GM10248 (cell line): ENCODE measurements at regions not wholly inside any gene's neighbourhood (a gene's known extent, or its start where the extent isn't known, plus 50 kb on each side); places are given as distances from the start of the nearest gene placed in this dataset.

Experiments used
- CTCF ChIA-PET: fragments of 300-600 bp; sonication (Branson Sonifier 250); formaldehyde crosslinking; extraction: SDS; loops from one replicate; lab custom pipeline; 2021; ENCODE audit warnings: antibody characterized with exemption; lab: Yijun Ruan, JAX
- POLR2A ChIA-PET: fragments of 350-650 bp; sonication (Branson Sonifier 250); formaldehyde crosslinking; extraction: SDS; loops from one replicate; lab custom pipeline; 2020; ENCODE audit warnings: antibody characterized with exemption; lab: Yijun Ruan, JAX
- DNase-seq: peaks from one replicate; pipeline ENCODE4 v3.0.0; 2012; ENCODE audit errors: extremely low spot score
- TF ChIP-seq, protein P1 (sequence below): IDR thresholded peaks from 2 replicates; pipeline ENCODE4 v1.5.1; 2012; ENCODE audit warnings: mild to moderate bottlenecking, low read depth; ENCODE audit errors: extremely low read depth, missing control alignments, control extremely low read depth

DNA sequence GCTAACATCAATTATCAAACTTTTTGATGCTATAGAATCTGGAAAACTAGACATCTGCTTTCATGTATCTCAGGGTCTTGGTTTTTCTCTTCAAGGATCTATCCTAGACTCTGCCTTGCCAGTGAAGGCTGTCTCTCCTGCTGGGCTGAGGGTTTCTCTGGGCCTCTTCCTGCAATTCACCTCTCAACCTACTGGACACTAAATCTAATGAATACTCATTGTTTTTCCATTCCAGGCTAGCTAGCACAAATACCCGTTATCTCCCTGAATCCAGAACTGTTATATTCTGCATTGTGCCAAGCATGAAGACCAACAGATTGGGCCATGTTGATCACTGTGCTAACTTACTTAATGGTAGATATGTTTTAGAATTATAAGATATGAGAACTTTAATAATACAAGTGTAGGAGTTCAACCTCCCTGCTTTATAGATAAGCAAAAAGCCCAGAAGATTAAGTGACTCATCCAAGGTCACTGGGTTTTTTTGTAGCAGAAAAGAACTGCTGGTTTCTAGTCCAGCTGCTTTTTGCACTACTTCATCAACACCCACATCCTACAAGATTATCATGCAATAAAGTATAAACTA lies 56.5 kb upstream of the RNF38 start:
- TF ChIP-seq, protein P1, sequence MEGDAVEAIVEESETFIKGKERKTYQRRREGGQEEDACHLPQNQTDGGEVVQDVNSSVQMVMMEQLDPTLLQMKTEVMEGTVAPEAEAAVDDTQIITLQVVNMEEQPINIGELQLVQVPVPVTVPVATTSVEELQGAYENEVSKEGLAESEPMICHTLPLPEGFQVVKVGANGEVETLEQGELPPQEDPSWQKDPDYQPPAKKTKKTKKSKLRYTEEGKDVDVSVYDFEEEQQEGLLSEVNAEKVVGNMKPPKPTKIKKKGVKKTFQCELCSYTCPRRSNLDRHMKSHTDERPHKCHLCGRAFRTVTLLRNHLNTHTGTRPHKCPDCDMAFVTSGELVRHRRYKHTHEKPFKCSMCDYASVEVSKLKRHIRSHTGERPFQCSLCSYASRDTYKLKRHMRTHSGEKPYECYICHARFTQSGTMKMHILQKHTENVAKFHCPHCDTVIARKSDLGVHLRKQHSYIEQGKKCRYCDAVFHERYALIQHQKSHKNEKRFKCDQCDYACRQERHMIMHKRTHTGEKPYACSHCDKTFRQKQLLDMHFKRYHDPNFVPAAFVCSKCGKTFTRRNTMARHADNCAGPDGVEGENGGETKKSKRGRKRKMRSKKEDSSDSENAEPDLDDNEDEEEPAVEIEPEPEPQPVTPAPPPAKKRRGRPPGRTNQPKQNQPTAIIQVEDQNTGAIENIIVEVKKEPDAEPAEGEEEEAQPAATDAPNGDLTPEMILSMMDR = no peak
- no peak for DNase-seq
- POLR2A ChIA-PET = interaction anchor here (0.5 to 0.6 kb wide), 2 partner anchors 10 to 21 kb away, joined by 3 read pairs; no protein-coding TSS in a partner anchor
- CTCF ChIA-PET = interaction anchor here (1.2 to 5.3 kb wide), 5 partner anchors 9 to 272 kb away, joined by 3 to 42 read pairs (median 5); no protein-coding TSS in a partner anchor

DNA sequence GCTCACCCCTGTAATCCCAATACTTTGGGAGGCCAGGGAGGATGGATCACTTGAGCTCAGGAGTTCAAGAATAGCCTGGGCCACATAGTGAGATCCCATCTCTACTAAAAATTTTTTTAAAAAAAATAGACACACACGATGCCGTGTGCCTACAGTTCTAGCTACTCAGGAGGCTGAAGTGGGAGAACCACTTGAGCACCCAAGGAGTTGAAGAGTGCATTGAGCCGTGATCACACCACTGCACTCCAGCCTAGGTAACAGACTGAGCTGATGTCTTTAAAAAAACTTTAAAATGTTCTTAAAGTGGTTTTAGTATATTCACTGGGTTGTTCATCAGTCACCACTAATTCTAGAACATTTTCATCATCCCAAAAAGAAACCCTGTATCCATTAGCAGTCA lies 51.9 kb upstream of the RNF38 start:
- DNase-seq = no peak
- ChIA-PET POLR2A (no interaction called here), CTCF (interaction anchor here (0.8 to 2.6 kb wide), 5 partner anchors 13 to 103 kb away, joined by 3 to 16 read pairs (median 4); no protein-coding TSS in a partner anchor)
- TF ChIP-seq, protein P1 = no peak

DNA sequence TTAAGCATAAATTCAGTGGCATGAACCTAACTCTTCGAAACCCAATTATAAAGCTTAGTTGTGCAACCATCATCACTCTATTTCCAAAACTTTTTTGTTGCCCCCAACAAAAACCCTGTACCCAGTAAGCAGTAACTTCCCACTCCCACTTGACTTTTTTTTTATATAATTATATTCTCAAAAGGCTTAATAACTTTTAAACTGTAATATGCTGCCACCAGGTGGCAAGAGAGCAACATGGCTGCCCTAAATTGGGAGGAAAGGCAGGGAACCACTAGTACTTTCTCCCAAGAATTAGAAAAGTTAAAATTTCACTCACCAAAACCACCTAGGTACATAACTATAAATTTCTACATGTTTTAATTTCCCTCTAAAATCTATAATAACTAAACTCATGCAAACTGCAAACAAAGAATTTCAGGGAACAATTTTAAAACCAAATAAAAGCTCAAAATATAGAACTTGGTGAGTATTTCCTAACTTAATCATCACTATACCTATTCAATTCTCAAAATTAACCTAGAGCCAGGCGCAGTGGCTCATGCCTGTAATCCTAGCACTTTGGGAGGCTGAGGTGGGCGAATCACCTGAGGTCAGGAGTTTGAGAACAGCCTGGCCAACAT lies 50.2 kb upstream of the RNF38 start:
- TF ChIP-seq, protein P1 = peak; percentile 58
- peak; percentile 28 for DNase-seq
- POLR2A ChIA-PET = no interaction called here

More for the DNA sequence above, 50.2 kb upstream of the RNF38 start:
- CTCF ChIA-PET = interaction anchor here (0.7 to 2.0 kb wide), 18 partner anchors 8 to 1248 kb away, joined by 3 to 27 read pairs (median 5); partner anchors contain the start of gene RNF38
